Stimulated activated naive B cell treated with anti-CD40 and anti-IgM and Interleukin-4, amounts not matched to agents 10 μg/mL and 1 μg/mL and 100 μg/mL, for 72 hours (primary cell): ENCODE measurements at regions not wholly inside any gene's neighbourhood (a gene's known extent, or its start where the extent isn't known, plus 50 kb on each side); places are given as distances from the start of the nearest gene placed in this dataset.
"Not testable (repeated sequence)": the region's sequence is repeated elsewhere in the genome, so short reads cannot be mapped to it uniquely, and the experiment has no call there.

ENCODE experiments used
- ATAC-seq, 2 donors: fragments of 150-1000 bp; cut with Tn5 transposase; replicated peaks; 2 replicates each; pipeline ENCODE4 v1.10.0; 2021; ENCODE audit warnings: moderate library complexity in 1 of 2
- DNase-seq: peaks from one replicate; pipeline ENCODE4 v3.0.0; 2021
- H3K27ac Mint-ChIP-seq: one replicate; pipeline ENCODE4 v1.8.0; 2022; ENCODE audit warnings: mild to moderate bottlenecking, mixed read lengths
- H3K27me3 Mint-ChIP-seq, 2 donors: one replicate each; pipeline ENCODE4 v1.8.0; 2022; ENCODE audit warnings: mixed read lengths in 2 of 2
- H3K36me3 Mint-ChIP-seq, 2 donors: one replicate each; pipeline ENCODE4 v1.8.0; 2022; ENCODE audit warnings: mixed read lengths in 2 of 2, mild to moderate bottlenecking in 1 of 2
- H3K4me1 Mint-ChIP-seq, 2 donors: one replicate each; pipeline ENCODE4 v1.8.0; 2022; ENCODE audit warnings: mixed read lengths in 2 of 2, mild to moderate bottlenecking in 1 of 2
- H3K4me3 Mint-ChIP-seq, 2 donors: one replicate each; pipeline ENCODE4 v1.8.0; 2022; ENCODE audit warnings: mild to moderate bottlenecking in 2 of 2, mixed read lengths in 2 of 2, moderate library complexity in 1 of 2
- H3K9me3 Mint-ChIP-seq, 2 donors: one replicate each; pipeline ENCODE4 v1.8.0; 2022; ENCODE audit warnings: mixed read lengths in 2 of 2, mild to moderate bottlenecking in 1 of 2

DNA sequence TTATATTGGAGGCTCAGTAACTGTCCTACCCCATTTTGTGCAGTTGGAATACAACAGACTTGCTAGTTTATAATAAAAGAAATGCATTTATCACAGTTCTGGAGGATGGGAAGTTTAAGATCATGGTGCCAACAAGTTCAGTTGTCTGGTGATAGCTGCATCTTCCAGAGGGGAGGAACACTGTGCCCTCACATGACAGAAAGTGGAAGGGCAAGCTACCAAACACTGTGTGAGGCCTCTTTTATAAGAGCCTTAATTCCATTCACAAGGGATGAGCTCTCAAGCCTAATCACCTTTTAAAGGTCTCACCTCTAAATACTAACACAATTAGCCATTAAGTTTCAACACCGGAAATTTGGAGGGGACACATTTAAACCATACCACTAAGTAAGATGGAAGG is 1073.9 kb downstream of the PLOD2 start:
- H3K27ac Mint-ChIP-seq: no peak overlapping the region
- peaks cover 4 to 21% of the 10 kb centered on the region in 2 donors for H3K4me1 Mint-ChIP-seq
- no peak for DNase-seq
- ATAC-seq: no peak
- no peak overlapping the region for H3K4me3 Mint-ChIP-seq
- H3K36me3 Mint-ChIP-seq: no peaks in the 10 kb centered on the region
- no peaks in the 10 kb centered on the region for H3K27me3 Mint-ChIP-seq
- no peaks in the 10 kb centered on the region for H3K9me3 Mint-ChIP-seq

DNA sequence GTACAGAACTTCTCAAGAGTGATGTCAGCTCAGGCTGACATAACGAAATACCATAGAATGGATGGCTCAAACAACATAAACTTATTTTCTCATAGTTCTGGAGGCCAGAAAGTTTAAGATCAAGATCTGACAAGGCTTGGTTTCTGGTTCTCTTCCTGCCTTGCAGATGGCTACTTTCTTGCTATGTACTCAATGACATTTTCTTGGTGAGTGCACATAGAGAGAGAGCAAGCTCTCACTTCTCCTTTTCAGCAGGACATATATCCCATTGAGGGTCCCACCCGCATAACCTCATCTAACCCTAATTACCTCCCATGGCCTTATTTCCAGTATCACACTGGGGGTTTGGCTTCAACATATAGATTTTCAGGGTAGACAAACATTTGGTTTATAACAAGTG is 1072.1 kb downstream of the PLOD2 start:
- Mint-ChIP-seq H3K27me3 (no peaks in the 10 kb centered on the region), H3K4me1 (peaks cover 4 to 21% of the 10 kb centered on the region in 2 donors), H3K4me3 (no peak overlapping the region), H3K9me3 (no peaks in the 10 kb centered on the region), H3K27ac (no peak overlapping the region), H3K36me3 (no peaks in the 10 kb centered on the region)
- ATAC-seq (peak; percentile 90 to 91), DNase-seq (no peak)

DNA sequence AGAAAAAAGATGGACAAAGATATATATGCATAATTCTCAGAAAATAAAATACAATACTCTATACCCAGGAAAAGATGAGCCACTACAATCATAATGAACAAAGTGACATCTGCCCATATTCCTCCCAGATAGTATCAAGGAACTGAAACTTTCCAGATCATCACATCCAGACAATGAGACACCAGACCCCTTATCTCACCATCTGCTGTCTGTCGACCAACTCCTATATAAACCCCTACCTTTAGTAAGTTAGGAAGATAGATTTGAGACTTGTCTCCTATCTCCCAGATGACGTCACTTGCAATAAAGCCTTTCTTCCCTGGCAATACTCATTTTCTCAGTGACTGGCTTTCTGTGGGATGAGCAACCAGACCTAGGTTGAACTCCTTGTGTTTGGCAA is 1071.6 kb downstream of the PLOD2 start:
- DNase-seq: no peak
- Mint-ChIP-seq H3K9me3 (no peaks in the 10 kb centered on the region), H3K36me3 (no peaks in the 10 kb centered on the region), H3K4me1 (peaks cover 4 to 21% of the 10 kb centered on the region in 2 donors), H3K27ac (no peak overlapping the region), H3K27me3 (no peaks in the 10 kb centered on the region), H3K4me3 (no peak overlapping the region)
- ATAC-seq: peak; percentile 58 to 71

DNA sequence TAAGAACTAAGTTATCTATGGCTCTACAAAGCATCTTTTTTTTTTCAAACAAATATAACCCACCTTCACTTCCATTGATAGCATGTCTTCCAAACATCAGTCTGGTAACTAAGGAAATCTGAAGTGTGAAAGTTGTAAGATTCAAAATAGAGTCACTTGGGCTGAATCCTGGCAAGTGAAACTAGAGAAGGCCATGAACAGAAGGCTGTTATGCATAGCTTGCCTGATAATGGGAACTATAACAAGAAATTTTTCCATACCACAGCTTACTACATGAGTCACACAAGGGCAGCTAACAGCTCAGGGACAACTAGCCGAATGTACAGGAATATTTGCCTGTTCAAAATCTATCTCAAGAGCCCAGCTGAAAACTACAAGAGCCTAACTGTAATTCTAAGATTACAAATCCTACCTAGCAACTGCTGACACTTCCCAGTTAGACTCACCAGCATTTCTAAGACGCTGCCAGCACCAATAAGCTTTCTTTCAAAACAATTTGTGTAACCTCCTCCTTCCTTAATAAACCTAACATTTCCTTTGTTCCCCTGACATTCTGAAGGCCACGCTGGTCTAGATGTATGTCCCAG is 1066.5 kb downstream of the PLOD2 start:
- H3K4me3 Mint-ChIP-seq: peak overlapping the region in 1 of 2 donors; percentile 25
- DNase-seq (no peak), ATAC-seq (peak; percentile 81 to 94)
- peaks cover 4 to 7% of the 10 kb centered on the region in 2 donors for H3K4me1 Mint-ChIP-seq
- H3K27ac Mint-ChIP-seq: no peak overlapping the region
- no peaks in the 10 kb centered on the region for H3K36me3 Mint-ChIP-seq
- H3K27me3 Mint-ChIP-seq: no peaks in the 10 kb centered on the region
- H3K9me3 Mint-ChIP-seq: no peaks in the 10 kb centered on the region

DNA sequence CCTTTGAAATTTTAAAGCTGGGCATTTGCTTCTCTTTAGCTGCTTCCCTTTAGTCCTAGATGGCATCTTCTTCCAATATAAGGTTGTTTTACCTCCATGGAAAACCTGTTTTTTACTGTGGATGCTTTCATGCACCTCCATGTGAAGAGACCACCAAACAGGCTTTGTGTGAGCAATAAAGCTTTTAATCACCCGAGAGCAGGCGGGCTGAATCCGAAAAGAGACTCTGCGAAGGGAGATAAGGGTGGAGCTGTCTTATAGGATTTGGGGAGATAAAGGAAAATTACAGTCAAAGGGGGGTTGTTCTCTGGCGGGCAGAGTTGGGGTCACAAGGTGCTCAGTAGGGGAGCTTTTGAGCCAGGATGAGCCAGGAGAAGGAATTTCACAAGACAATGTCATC is 1049.8 kb downstream of the PLOD2 start:
- H3K27me3 Mint-ChIP-seq, H3K36me3 Mint-ChIP-seq, H3K4me1 Mint-ChIP-seq, H3K4me3 Mint-ChIP-seq, H3K27ac Mint-ChIP-seq, H3K9me3 Mint-ChIP-seq, DNase-seq, ATAC-seq: not testable (repeated sequence)

DNA sequence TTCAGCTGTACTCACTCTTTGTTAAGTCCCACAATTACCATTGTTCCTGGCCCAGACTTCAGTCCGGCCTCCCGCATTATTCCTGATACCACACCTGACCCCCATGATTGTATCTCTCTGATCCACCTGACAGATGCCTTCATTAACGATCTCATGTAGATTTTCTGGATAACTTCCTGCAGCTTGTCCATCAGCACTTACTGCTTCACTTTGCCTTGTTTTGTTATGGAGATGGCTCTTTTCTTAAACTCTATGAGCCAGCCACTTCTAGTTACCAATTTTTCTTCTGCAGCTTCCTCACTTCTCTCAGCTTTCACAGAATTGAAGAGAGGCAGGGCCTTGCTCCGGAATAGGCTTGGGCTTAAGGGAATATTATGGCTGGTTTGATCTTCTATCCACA is 1044.2 kb downstream of the PLOD2 start:
- no peaks in the 10 kb centered on the region for H3K4me1 Mint-ChIP-seq
- ATAC-seq (no peak), DNase-seq (no peak)
- H3K9me3 Mint-ChIP-seq: peaks cover 0 to 2% of the 10 kb centered on the region in 2 donors
- H3K4me3 Mint-ChIP-seq: no peak overlapping the region
- H3K27ac Mint-ChIP-seq: no peak overlapping the region
- no peaks in the 10 kb centered on the region for H3K36me3 Mint-ChIP-seq
- no peaks in the 10 kb centered on the region for H3K27me3 Mint-ChIP-seq

DNA sequence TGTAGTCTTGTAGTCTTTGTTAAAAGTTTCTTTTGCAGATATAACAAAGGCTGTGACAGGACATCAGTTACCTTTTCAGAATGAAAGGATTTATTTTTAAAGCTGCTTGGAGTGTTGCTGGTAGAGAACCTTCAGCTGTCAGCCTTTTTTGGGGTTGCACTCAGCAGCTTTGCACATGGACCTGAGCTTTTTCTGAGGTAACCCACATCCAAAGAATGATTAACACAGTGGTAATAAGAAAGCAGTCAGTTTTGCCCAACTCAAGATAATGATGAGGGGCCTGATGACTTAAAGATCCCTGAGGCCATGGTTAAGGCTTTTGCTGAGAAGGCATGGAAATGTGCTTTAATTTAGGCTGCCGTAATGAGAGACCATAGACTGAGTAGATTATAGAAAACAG is 1042.7 kb downstream of the PLOD2 start:
- H3K9me3 Mint-ChIP-seq: peaks cover 0 to 2% of the 10 kb centered on the region in 2 donors
- H3K27me3 Mint-ChIP-seq: no peaks in the 10 kb centered on the region
- H3K4me3 Mint-ChIP-seq: no peak overlapping the region
- H3K27ac Mint-ChIP-seq: no peak overlapping the region
- ATAC-seq (no peak), DNase-seq (no peak)
- no peaks in the 10 kb centered on the region for H3K36me3 Mint-ChIP-seq
- H3K4me1 Mint-ChIP-seq: no peaks in the 10 kb centered on the region

DNA sequence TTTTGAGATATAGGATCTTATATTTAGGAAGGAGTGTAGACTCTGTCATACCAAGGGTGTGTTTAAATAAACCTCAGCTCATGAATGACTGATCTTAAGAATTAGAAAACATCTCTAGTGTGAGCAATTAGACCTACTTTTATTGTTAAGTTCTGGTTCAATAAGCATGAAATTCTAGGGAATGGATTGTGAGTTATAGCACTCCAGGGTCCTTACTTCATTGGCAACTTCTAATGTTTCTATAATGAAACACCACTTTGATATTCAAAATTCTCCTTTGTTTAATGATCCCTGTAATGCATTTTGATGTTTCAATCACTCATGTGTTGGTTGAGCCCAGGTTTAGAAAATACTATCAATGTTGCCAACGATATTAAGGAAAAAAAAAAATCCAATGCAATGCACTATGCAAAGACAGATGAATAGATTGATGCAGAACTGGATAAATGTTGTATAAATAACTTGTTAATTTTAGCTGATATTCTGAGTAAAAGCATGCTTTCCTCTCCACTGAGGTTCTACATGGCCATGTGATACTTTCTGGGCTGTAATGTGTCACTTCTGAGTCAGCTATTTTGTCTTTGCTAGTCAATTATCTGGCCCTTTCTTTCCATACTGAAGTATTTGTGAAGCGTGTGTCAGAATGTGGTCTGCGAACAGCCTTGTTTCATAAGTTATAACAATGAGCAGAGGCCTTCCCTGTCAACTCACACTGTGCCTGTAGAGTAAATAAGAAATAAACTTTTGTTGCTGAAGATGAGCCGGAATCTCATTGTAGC is 1035.9 kb downstream of the PLOD2 start:
- Mint-ChIP-seq H3K36me3 (no peaks in the 10 kb centered on the region), H3K4me3 (no peak overlapping the region), H3K4me1 (no peaks in the 10 kb centered on the region), H3K27me3 (no peaks in the 10 kb centered on the region), H3K9me3 (peaks cover 0 to 2% of the 10 kb centered on the region in 2 donors), H3K27ac (no peak overlapping the region)
- DNase-seq (no peak), ATAC-seq (no peak)

DNA sequence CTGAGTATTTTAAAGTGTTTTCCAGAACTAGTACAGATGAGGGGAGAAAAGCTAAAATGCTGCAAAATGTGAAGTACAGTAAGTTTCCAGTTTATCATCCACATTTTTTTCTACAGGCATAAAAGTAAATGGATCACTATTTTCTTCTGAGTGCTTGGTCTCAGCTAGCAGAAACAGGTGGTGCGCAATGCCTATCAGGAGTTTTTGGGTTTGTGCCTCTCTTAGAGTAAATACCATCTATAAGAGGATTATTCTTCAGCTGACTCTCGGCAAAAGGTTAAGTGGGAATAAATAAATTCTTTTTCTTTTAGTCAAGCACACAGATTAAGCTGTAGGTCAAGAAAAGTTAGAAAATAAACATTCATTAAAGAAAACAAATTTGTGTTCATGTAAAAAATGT is 1027.7 kb downstream of the PLOD2 start:
- Mint-ChIP-seq H3K4me1 (no peaks in the 10 kb centered on the region), H3K27me3 (no peaks in the 10 kb centered on the region), H3K27ac (no peak overlapping the region), H3K36me3 (no peaks in the 10 kb centered on the region), H3K9me3 (no peaks in the 10 kb centered on the region), H3K4me3 (no peak overlapping the region)
- DNase-seq (no peak), ATAC-seq (no peak)

DNA sequence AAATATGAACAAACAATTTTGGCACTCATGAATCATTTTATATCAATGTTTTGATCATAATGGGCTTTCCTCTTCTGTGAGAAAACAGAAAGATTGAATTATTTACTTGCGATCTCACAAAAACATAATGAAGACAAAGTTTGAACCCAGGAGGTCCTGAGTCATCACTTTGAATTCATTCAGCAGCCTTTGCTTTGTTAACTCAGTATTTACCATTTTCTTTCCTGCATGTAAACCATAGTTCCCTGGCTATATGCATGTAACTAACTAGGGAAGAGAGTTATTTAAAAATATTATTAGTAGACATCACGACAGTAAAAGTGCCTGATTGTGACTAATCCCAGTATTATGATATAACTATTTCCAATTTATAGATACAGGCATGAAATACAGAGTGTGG is 1026.2 kb downstream of the PLOD2 start:
- Mint-ChIP-seq H3K27me3 (no peaks in the 10 kb centered on the region), H3K36me3 (no peaks in the 10 kb centered on the region), H3K9me3 (no peaks in the 10 kb centered on the region), H3K27ac (no peak overlapping the region), H3K4me3 (no peak overlapping the region), H3K4me1 (no peaks in the 10 kb centered on the region)
- DNase-seq (no peak), ATAC-seq (no peak)

DNA sequence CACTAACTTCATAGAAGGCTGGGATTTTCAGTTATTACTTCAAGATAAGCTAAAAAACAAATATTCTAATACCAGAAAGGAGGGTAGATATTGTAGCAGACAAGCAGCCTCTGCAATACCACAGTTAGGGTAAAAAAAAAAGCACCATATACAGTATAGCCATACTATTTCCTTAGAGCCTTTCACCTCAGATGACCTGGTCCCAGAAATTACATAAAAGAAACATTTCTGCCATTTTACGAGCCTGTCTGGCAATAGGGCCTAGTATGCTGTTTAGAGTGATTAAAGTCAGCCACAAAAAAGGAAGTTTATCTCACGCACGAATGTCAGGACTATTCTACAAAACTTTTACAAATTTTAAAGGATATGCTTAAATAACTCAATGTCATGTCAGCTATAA is 1016.6 kb downstream of the PLOD2 start:
- Mint-ChIP-seq H3K36me3 (no peaks in the 10 kb centered on the region), H3K27me3 (no peaks in the 10 kb centered on the region), H3K9me3 (peaks cover 0 to 4% of the 10 kb centered on the region in 2 donors), H3K27ac (no peak overlapping the region), H3K4me1 (no peaks in the 10 kb centered on the region), H3K4me3 (no peak overlapping the region)
- no peak for DNase-seq
- ATAC-seq: no peak

DNA sequence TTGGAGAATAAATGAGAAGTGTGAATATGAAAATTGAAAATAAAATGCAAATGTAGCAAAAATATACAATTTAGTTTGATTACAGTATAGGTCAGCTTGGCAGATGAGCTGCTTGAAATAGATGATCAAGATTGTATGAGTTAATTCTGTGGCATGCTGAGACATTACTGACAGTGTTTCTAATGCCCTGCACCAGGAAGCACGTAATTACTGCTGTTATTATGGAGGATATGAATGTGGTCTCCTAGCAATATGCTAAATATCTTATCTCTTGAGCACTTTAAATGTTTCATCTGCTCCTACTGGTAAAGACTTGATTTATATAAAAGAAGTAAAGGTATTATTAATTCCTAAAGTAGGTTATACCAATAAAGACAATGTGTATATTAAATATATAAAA is 1015.5 kb downstream of the PLOD2 start:
- Mint-ChIP-seq H3K4me3 (no peak overlapping the region), H3K27me3 (no peaks in the 10 kb centered on the region), H3K27ac (no peak overlapping the region), H3K4me1 (no peaks in the 10 kb centered on the region), H3K36me3 (no peaks in the 10 kb centered on the region), H3K9me3 (peaks cover 0 to 4% of the 10 kb centered on the region in 2 donors)
- DNase-seq (no peak), ATAC-seq (no peak)

DNA sequence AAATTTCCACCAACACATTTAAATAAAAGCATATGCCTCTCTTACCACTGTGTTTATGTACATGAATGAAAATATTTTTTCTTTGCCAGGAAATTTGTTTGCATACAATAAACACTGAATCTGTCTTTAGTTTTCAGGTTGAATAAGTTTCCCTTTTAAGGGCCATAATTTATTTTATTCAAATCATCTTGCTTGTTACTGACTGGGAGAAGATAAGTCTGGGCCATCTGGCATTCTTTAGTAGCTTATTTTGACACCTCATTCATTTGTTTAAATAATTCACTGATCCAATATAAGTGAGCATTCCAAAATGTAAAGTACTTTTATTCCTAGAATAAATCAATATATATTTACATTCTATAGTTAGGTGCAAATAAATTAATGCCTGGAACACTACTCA is 1001.3 kb downstream of the PLOD2 start:
- no peaks in the 10 kb centered on the region for H3K27me3 Mint-ChIP-seq
- H3K4me3 Mint-ChIP-seq: no peak overlapping the region
- no peaks in the 10 kb centered on the region for H3K36me3 Mint-ChIP-seq
- no peaks in the 10 kb centered on the region for H3K4me1 Mint-ChIP-seq
- no peak for ATAC-seq
- H3K9me3 Mint-ChIP-seq: no peaks in the 10 kb centered on the region
- H3K27ac Mint-ChIP-seq: no peak overlapping the region
- DNase-seq: no peak

DNA sequence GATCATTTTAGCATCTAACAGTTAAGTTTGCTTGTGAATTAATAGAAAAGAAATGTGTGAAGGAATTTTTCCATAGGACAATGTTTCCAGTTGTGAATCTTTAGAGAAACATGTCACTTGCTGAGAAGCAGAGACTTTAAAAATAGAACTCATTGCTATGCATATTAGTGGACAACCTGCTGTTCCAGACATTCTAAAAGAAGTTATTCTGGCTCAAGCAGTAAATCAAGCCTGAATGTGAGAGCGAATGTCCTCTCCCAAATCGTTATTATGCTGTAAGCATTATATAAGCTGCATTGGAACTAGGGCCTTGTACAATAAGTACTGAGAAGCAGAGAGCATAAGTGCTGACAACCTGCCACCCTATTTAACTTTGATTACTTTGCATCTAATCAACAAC is 990.9 kb downstream of the PLOD2 start:
- no peak overlapping the region for H3K27ac Mint-ChIP-seq
- H3K4me1 Mint-ChIP-seq: no peaks in the 10 kb centered on the region
- no peaks in the 10 kb centered on the region for H3K27me3 Mint-ChIP-seq
- H3K4me3 Mint-ChIP-seq: no peak overlapping the region
- no peak for ATAC-seq
- H3K9me3 Mint-ChIP-seq: no peaks in the 10 kb centered on the region
- DNase-seq: no peak
- no peaks in the 10 kb centered on the region for H3K36me3 Mint-ChIP-seq

DNA sequence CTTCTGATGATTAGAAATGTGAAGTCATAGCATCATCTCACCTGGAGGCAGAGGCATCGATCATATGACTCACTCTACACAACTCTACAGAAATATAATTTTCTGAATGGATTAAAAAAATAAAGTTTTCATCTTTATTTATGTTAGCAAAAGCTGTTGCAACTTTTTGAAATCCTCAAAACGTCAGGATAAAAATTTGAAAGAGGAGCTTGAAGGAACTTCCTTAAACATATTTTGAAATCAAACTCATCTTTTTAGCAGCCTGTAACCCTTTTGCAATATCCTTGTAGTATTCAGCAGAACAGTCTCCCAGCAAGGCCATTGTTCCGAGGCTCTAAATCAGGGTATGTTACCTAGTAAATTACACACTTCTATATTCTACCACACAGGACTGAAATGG is 985.4 kb downstream of the PLOD2 start:
- no peak overlapping the region for H3K4me3 Mint-ChIP-seq
- H3K9me3 Mint-ChIP-seq: no peaks in the 10 kb centered on the region

More for the DNA sequence above, 985.4 kb downstream of the PLOD2 start:
- DNase-seq (no peak), ATAC-seq (no peak)
- no peak overlapping the region for H3K27ac Mint-ChIP-seq
- no peaks in the 10 kb centered on the region for H3K36me3 Mint-ChIP-seq
- H3K4me1 Mint-ChIP-seq: no peaks in the 10 kb centered on the region
- no peaks in the 10 kb centered on the region for H3K27me3 Mint-ChIP-seq
